Small intestine (tissue), 7 donors: ENCODE measurements at regions not wholly inside any gene's neighbourhood (a gene's known extent, or its start where the extent isn't known, plus 50 kb on each side); places are given as distances from the start of the nearest gene placed in this dataset.

Experiments used
- DNase-seq, 2 donors: peaks; one replicate each; pipeline versions ENCODE4 v3.0.0 to v3.0.0-alpha.2; 2013
- FAIRE-seq: peaks from 2 replicates; lab custom pipeline; 2012; peaks lifted over from hg19 to GRCh38; lab: Jason Lieb, UNC
- H3K27ac ChIP-seq, 3 donors: one replicate each; pipeline ENCODE4 v1.5.1; 2013; ENCODE audit warnings: low read length in 2 of 3, mild to moderate bottlenecking in 2 of 3, control low read depth in 1 of 3, inconsistent platforms in 1 of 3, low read depth in 1 of 3, moderate library complexity in 1 of 3
- H3K27me3 ChIP-seq, 3 donors: one replicate each; pipeline ENCODE4 v1.6.1; 2013; ENCODE audit warnings: low read length in 3 of 3, inconsistent platforms in 1 of 3; ENCODE audit not compliant: control insufficient read depth in 3 of 3, insufficient read depth in 3 of 3
- H3K36me3 ChIP-seq, 3 donors: one replicate each; pipeline ENCODE4 v1.6.1; 2013; ENCODE audit warnings: low read length in 3 of 3, inconsistent platforms in 1 of 3, low read depth in 1 of 3, mild to moderate bottlenecking in 1 of 3, moderate library complexity in 1 of 3; ENCODE audit not compliant: control insufficient read depth in 3 of 3, insufficient read depth in 2 of 3
- H3K4me1 ChIP-seq, 3 donors: one replicate each; pipeline ENCODE4 v1.6.1; 2013; ENCODE audit warnings: low read length in 2 of 3, inconsistent platforms in 1 of 3, low read depth in 1 of 3, mild to moderate bottlenecking in 1 of 3, moderate library complexity in 1 of 3; ENCODE audit not compliant: control insufficient read depth in 3 of 3, insufficient read depth in 2 of 3
- H3K4me3 ChIP-seq, 3 donors: one replicate each; pipeline ENCODE4 v1.5.1; 2013; ENCODE audit warnings: low read length in 3 of 3, control low read depth in 1 of 3, inconsistent platforms in 1 of 3, low read depth in 1 of 3, mild to moderate bottlenecking in 1 of 3, moderate library complexity in 1 of 3
- H3K9me3 ChIP-seq, 2 donors: one replicate each; pipeline ENCODE4 v1.6.1; 2013; ENCODE audit warnings: low read depth in 1 of 2, low read length in 1 of 2; ENCODE audit not compliant: control insufficient read depth in 2 of 2, insufficient read depth in 1 of 2
- WGBS, 3 donors: extraction: QIAGEN DNeasy Blood & Tissue Kit; methylation state at CpG; one replicate each; pipeline ENCODE4 v1.1.7; 2013; 5-methylcytosine and 5-hydroxymethylcytosine counted together
- donor health status: healthy with polysubstance abuse.
- donor health status: control.
- donor health status: control.
- donor health status: Bipolar disorder and iron deficiency.
- donor health status: healthy.

DNA sequence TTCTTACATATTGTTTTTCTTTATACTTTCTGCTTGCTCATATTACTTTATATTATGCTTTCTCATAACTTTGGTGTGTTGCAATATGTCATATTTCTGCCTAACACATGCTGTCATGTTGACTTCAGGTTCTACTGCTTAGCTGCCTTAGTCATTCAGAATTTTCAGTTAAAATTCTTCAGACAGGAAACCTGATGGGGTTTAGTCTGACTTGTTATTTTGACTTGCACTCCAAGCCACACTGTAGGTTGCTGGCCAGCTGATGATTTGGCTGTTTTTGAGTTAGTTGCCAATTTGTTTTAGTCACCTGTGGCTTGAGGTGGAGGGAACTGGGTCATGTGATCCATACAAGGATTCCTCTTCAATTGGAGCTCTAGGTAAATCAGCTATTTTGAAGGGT, 315.4 kb downstream of the MAP2K6 start:
- no peak for FAIRE-seq

DNA sequence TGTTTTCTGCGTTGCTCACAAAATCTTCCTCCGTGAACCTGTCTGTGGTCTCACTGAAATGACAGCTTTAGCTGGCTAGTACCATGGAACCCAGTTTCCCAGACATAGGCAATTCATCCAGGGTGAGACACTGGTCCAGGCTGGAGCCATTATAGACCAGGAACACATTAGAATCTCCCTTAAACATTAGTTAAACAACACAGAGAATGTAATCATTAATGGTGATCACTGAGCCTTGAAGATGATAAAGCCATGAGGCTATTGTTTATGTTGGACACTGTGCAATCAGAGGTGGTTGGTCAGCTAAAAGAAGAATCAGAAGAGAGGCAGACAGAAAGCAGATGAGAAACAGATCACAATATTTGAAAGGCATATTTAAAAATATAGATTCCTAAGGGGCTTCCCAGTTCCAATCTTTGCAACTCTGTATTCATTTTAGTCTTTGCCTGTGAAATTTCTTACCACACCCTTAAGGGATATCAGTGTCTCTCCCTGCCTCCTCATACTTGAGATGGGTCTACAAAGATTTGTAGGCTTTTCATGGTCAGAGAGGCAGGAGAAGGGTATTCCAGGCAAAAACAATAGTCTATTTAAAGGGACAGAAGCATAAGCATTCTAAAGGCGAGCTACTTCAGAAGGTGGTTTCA, 317.9 kb downstream of the MAP2K6 start:
- H3K9me3 ChIP-seq, result no peaks in the 10 kb centered on the region
- FAIRE-seq (no peak), DNase-seq (no peak)
- H3K27me3 ChIP-seq, result no peaks in the 10 kb centered on the region
- H3K4me1 ChIP-seq, result no peaks in the 10 kb centered on the region
- no peak overlapping the region for H3K4me3 ChIP-seq
- no peaks in the 10 kb centered on the region for H3K36me3 ChIP-seq
- H3K27ac ChIP-seq, result no peak overlapping the region
- 72 to 87% (median 87%) methylated on average over 3 of the region's 3 CpGs for WGBS, 3 donors

More for the DNA sequence above, 315.4 kb downstream of the MAP2K6 start:
- Histone ChIP-seq H3K36me3 (no peaks in the 10 kb centered on the region), H3K4me1 (no peaks in the 10 kb centered on the region), H3K27ac (no peak overlapping the region), H3K27me3 (no peaks in the 10 kb centered on the region), H3K9me3 (no peaks in the 10 kb centered on the region), H3K4me3 (no peak overlapping the region)
- DNase-seq, result no peak

DNA sequence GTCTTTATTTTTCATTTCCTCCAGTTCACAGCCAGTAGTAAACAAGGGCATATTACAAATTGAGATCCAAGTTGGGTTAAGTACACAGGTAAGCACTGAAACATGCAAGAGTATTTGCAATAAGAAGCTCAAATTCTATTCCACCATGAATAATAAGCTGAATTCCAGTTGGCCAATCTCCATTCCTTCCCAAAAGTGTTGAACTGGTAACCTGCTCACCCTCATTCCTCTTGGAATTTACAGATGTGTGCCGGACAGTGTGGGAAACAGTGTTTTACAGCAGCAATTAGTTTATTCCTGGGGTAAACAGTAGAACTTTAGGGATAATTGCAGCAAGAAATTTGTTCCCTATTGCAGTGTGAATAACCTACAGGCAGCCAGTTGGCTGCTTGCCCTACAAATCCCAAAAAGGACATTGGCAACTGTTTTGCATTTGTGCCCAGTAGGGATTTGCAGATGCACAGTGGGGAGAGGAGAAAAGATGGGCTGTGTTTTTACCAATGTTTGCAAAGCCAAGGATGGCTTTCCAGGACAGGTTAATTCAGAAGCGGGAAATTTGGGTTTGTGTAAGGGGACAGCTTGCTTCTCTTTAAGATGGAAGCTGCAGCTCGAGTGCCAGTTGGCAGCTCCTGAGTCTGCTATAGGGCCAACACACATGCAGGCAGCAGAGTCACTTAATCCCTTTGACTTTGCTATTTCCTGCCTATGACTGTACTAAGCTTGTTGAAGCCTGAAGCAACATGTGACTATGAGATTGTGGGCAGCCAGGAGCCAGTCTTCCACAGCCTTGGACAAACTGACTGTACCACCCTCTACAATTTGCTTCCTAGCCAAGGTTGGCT, 318.9 kb downstream of the MAP2K6 start:
- Histone ChIP-seq H3K4me1 (no peaks in the 10 kb centered on the region), H3K36me3 (no peaks in the 10 kb centered on the region), H3K27me3 (no peaks in the 10 kb centered on the region), H3K4me3 (no peak overlapping the region), H3K27ac (no peak overlapping the region), H3K9me3 (no peaks in the 10 kb centered on the region)
- WGBS, 3 donors, result 59 to 64% (median 60%) methylated on average over 3 of the region's 3 CpGs
- DNase-seq (no peak), FAIRE-seq (no peak)

DNA sequence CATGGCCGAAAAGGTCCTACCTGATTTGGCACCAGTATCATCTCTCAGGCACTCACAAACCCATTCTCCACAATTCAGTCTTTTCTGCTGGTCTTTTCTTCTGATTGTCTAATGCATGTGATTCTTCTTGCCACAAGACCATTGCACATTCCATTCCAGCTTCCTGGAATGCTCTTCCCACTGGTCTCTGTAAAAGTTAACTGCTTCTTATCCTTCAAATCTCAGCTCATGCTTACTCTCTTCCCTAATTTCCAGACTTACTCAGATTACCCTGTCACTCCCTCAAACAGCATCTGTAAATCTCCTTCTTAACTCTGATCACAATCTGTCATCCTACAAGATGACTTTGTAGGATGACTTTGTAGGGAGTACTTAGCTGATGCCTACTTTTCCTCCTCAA, 320.2 kb downstream of the MAP2K6 start:
- Histone ChIP-seq H3K4me1 (no peaks in the 10 kb centered on the region), H3K27me3 (no peaks in the 10 kb centered on the region), H3K9me3 (no peaks in the 10 kb centered on the region), H3K4me3 (no peak overlapping the region), H3K27ac (no peak overlapping the region), H3K36me3 (no peaks in the 10 kb centered on the region)
- DNase-seq (no peak), FAIRE-seq (no peak)
- 91 to 96% (median 93%) methylated on average over 1 of the region's 1 CpG for WGBS, 3 donors

DNA sequence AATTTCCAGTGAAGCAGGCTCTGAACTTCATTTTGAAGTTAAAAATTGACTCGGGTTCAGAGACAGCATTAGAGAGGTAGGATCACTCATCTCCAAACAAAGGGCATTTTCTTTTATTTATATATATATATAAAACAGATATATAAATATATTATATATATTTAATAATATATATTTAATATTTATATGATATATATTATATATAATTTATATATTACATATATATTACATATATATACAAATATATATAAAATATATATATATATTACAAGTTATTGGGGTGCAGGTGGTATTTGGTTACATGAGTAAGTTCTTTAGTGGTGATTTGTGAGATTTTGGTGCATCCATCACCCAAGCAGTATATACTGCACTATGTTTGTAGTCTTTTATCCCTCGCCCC, 320.8 kb downstream of the MAP2K6 start:
- WGBS, 3 donors, result 74 to 90% (median 81%) methylated on average over 2 of the region's 2 CpGs
- no peaks in the 10 kb centered on the region for H3K36me3 ChIP-seq
- no peaks in the 10 kb centered on the region for H3K9me3 ChIP-seq
- H3K27me3 ChIP-seq, result no peaks in the 10 kb centered on the region
- no peak overlapping the region for H3K27ac ChIP-seq
- no peak overlapping the region for H3K4me3 ChIP-seq
- FAIRE-seq, result no peak
- no peak for DNase-seq
- no peaks in the 10 kb centered on the region for H3K4me1 ChIP-seq

DNA sequence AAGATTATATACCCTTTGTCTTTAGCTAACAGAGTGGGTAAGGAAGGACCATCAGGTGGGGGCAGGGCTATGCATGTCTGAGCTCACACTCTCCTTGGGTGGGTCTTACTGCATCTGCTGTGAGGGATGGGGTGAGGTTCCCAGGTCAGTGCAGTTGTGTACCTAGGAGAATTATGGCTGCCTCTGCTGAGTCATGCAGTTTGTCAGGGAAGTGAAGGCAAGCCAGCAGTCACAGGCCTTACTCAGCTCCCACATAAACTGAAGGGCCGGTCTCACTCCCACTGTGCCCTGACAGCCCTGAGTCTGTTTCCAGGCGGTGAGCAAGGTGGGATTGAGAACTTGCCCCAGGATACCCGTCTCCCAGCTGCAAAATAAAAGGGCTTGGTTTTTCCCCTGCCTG, 328.6 kb downstream of the MAP2K6 start:
- no peaks in the 10 kb centered on the region for H3K4me1 ChIP-seq
- H3K27me3 ChIP-seq, result no peaks in the 10 kb centered on the region
- DNase-seq (no peak), FAIRE-seq (no peak)
- H3K36me3 ChIP-seq, result no peaks in the 10 kb centered on the region
- no peak overlapping the region for H3K27ac ChIP-seq
- H3K4me3 ChIP-seq, result no peak overlapping the region
- 75 to 94% (median 82%) methylated on average over 3 of the region's 3 CpGs for WGBS, 3 donors
- H3K9me3 ChIP-seq, result no peaks in the 10 kb centered on the region

DNA sequence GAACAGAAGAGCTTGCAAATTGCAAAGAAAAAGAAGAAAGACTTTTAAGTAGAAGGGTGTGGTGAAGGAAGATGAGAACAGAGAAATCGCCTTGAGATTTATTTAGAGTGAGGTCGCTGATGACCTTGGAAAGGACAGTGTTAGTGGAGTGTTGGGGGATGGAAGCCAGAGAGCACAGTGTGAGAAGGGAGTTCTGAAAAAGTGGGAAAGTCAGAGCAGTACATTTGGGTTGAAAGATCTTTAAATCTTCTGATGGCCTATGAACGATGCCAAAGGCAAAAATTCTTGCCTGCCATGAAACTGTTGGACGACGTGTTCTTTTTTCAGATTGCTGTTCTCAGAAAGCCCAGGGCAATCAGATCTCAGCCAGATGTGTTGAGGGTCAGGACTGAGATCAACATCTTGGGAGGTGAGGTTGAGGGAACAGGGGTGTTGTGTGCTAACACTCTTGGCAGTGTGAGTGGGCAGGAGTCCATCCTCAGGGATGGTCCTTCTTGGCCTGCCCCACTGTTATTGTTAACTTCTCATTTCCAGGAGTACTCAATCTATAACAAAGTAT, 330.1 kb downstream of the MAP2K6 start:
- Histone ChIP-seq H3K27ac (no peak overlapping the region), H3K4me3 (no peak overlapping the region), H3K9me3 (no peaks in the 10 kb centered on the region), H3K4me1 (no peaks in the 10 kb centered on the region), H3K36me3 (no peaks in the 10 kb centered on the region), H3K27me3 (no peaks in the 10 kb centered on the region)
- FAIRE-seq (no peak), DNase-seq (no peak)
- 84 to 88% (median 88%) methylated on average over 5 of the region's 5 CpGs for WGBS, 3 donors

DNA sequence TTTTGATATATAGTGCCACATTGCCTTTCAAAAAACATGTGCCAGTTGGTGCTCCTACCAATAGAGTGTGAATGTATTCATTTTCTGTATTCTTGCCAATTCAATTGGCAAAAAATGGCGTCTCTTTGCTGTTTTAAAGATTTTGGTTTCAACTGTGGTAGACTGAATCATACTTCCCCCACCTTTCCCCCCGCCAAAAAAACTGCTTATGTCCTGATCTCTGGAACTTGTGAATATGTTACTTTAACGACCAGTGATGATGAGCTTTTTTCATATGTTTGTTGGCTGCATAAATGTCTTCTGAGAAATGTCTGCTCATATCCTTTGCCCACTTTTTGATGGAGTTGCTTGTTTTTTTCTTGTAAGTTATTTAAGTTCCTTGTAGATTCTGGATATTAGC, 325.1 kb upstream of the KCNJ16 start:
- FAIRE-seq (no peak), DNase-seq (no peak)
- Histone ChIP-seq H3K27me3 (no peaks in the 10 kb centered on the region), H3K4me1 (no peaks in the 10 kb centered on the region), H3K9me3 (no peaks in the 10 kb centered on the region), H3K4me3 (no peak overlapping the region), H3K27ac (no peak overlapping the region), H3K36me3 (no peaks in the 10 kb centered on the region)
- WGBS, 3 donors, result 78 to 81% (median 80%) methylated on average over 3 of the region's 3 CpGs
